ENCODE measurements at regions not wholly inside any gene's neighbourhood (a gene's known extent, or its start where the extent isn't known, plus 50 kb on each side); places are given as distances from the start of the nearest gene placed in this dataset.

- TF ChIP-seq, protein P1, sequence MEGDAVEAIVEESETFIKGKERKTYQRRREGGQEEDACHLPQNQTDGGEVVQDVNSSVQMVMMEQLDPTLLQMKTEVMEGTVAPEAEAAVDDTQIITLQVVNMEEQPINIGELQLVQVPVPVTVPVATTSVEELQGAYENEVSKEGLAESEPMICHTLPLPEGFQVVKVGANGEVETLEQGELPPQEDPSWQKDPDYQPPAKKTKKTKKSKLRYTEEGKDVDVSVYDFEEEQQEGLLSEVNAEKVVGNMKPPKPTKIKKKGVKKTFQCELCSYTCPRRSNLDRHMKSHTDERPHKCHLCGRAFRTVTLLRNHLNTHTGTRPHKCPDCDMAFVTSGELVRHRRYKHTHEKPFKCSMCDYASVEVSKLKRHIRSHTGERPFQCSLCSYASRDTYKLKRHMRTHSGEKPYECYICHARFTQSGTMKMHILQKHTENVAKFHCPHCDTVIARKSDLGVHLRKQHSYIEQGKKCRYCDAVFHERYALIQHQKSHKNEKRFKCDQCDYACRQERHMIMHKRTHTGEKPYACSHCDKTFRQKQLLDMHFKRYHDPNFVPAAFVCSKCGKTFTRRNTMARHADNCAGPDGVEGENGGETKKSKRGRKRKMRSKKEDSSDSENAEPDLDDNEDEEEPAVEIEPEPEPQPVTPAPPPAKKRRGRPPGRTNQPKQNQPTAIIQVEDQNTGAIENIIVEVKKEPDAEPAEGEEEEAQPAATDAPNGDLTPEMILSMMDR (IDR thresholded peaks at IDR 0.05) = no peak
- no peak for TF ChIP-seq POLR2A (IDR thresholded peaks at IDR 0.05)
Measured at GRCh38 chr6:139881236-139881635, 506.8 kb upstream of the CITED2 start.
